ENCODE measurements at regions not wholly inside any gene's neighbourhood (a gene's known extent, or its start where the extent isn't known, plus 50 kb on each side); places are given as distances from the start of the nearest gene placed in this dataset.
"Not testable (repeated sequence)": the region's sequence is repeated elsewhere in the genome, so short reads cannot be mapped to it uniquely, and the experiment has no call there.

DNA sequence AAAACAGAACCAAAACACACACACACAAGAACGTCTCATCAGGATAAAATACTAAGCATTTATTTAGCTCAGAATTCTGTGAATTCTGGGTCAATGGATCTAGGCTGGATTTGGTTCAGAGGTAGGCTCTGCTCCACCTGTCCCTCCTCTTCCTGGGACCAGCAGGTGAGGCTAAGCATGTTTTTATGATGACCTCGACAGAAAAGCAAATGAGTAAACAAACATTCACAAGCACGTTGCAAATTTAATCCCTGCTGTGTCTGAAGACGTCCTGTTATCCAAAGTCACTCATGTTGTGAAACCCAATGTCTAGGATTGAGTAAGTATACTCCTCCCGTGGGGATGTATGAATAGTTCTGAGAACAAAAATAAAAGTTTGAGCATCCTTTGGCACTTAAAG is 371.4 kb upstream of the TECRL start:
- Mint-ChIP-seq H3K27ac (no peak overlapping the region), H3K9me3 (no peaks in the 10 kb centered on the region), H3K4me3 (no peak overlapping the region), H3K27me3 (no peaks in the 10 kb centered on the region), H3K4me1 (no peaks in the 10 kb centered on the region), H3K36me3 (no peaks in the 10 kb centered on the region)

- H3K36me3 Mint-ChIP-seq, result no peaks in the 10 kb centered on the region
- H3K4me1 Mint-ChIP-seq, result no peaks in the 10 kb centered on the region
- H3K27me3 Mint-ChIP-seq, result no peaks in the 10 kb centered on the region
- no peak overlapping the region for H3K27ac Mint-ChIP-seq
- no peak overlapping the region for H3K4me3 Mint-ChIP-seq
- no peaks in the 10 kb centered on the region for H3K9me3 Mint-ChIP-seq
These were observed 368.0 kb upstream of the TECRL start for GRCh38 chr4:64777286-64777685.

- no peak overlapping the region for H3K4me3 Mint-ChIP-seq
- H3K27me3 Mint-ChIP-seq, result no peaks in the 10 kb centered on the region
- no peaks in the 10 kb centered on the region for H3K36me3 Mint-ChIP-seq
- no peaks in the 10 kb centered on the region for H3K4me1 Mint-ChIP-seq
- no peak overlapping the region for H3K27ac Mint-ChIP-seq
- no peaks in the 10 kb centered on the region for H3K9me3 Mint-ChIP-seq
These were observed 367.6 kb upstream of the TECRL start for GRCh38 chr4:64776820-64777219.

- no peaks in the 10 kb centered on the region for H3K9me3 Mint-ChIP-seq
- no peaks in the 10 kb centered on the region for H3K36me3 Mint-ChIP-seq
- H3K27ac Mint-ChIP-seq, result no peak overlapping the region
- no peak overlapping the region for H3K4me3 Mint-ChIP-seq
- H3K27me3 Mint-ChIP-seq, result no peaks in the 10 kb centered on the region
- H3K4me1 Mint-ChIP-seq, result no peaks in the 10 kb centered on the region
These were observed 365.4 kb upstream of the TECRL start for GRCh38 chr4:64774626-64775025.

- Mint-ChIP-seq H3K27me3 (no peaks in the 10 kb centered on the region), H3K4me3 (no peak overlapping the region), H3K4me1 (no peaks in the 10 kb centered on the region), H3K36me3 (no peaks in the 10 kb centered on the region), H3K9me3 (peaks cover 0 to 4% (median 0%) of the 10 kb centered on the region in 3 donors), H3K27ac (no peak overlapping the region)
These were observed 361.9 kb upstream of the TECRL start for GRCh38 chr4:64771149-64771548.

GRCh38 chr4:64767547-64767946 is 358.3 kb upstream of the TECRL start:
- no peaks in the 10 kb centered on the region for H3K4me1 Mint-ChIP-seq
- H3K27ac Mint-ChIP-seq, result no peak overlapping the region
- H3K4me3 Mint-ChIP-seq, result no peak overlapping the region
- H3K9me3 Mint-ChIP-seq, result peaks cover 0 to 4% (median 2%) of the 10 kb centered on the region in 3 donors
- H3K27me3 Mint-ChIP-seq, result no peaks in the 10 kb centered on the region
- no peaks in the 10 kb centered on the region for H3K36me3 Mint-ChIP-seq

DNA sequence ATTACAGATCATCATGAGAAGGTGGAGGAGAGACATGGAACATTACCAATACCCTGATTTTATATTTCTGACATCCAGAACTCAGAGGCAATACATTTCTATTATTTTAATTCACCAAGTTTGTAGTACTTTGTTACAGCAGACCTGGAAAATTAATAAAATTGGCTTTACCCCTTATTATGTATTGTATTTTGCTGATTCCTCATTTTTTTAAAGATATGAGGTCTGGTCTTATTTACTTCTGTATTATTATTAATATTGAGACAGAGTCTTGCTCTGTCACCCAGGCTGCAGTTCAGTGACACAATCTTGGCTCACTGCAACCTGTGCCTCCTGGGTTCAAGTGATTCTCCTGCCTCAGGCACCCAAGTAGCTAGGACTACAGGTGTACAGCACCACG is 357.3 kb upstream of the TECRL start:
- H3K9me3 Mint-ChIP-seq, result peaks cover 0 to 4% (median 2%) of the 10 kb centered on the region in 3 donors
- no peak overlapping the region for H3K4me3 Mint-ChIP-seq
- no peaks in the 10 kb centered on the region for H3K4me1 Mint-ChIP-seq
- no peak overlapping the region for H3K27ac Mint-ChIP-seq
- H3K36me3 Mint-ChIP-seq, result no peaks in the 10 kb centered on the region
- H3K27me3 Mint-ChIP-seq, result no peaks in the 10 kb centered on the region

GRCh38 chr4:64756016-64756415 is 346.8 kb upstream of the TECRL start:
- no peaks in the 10 kb centered on the region for H3K36me3 Mint-ChIP-seq
- peaks cover 4 to 35% (median 13%) of the 10 kb centered on the region in 3 donors for H3K9me3 Mint-ChIP-seq
- H3K27ac Mint-ChIP-seq, result no peak overlapping the region
- no peak overlapping the region for H3K4me3 Mint-ChIP-seq
- H3K4me1 Mint-ChIP-seq, result no peaks in the 10 kb centered on the region
- H3K27me3 Mint-ChIP-seq, result no peaks in the 10 kb centered on the region

- H3K9me3 Mint-ChIP-seq, result peaks cover 2 to 22% (median 2%) of the 10 kb centered on the region in 3 donors
- no peaks in the 10 kb centered on the region for H3K4me1 Mint-ChIP-seq
These were observed 338.9 kb upstream of the TECRL start for GRCh38 chr4:64747919-64748715.

GRCh38 chr4:64738240-64738639 is 329.0 kb upstream of the TECRL start:
- Mint-ChIP-seq H3K27me3 (no peaks in the 10 kb centered on the region), H3K36me3 (no peaks in the 10 kb centered on the region), H3K4me1 (no peaks in the 10 kb centered on the region), H3K27ac (no peak overlapping the region), H3K9me3 (peaks cover 0 to 3% (median 0%) of the 10 kb centered on the region in 3 donors), H3K4me3 (no peak overlapping the region)

More at GRCh38 chr4:64747919-64748715, 338.9 kb upstream of the TECRL start:
- Mint-ChIP-seq H3K27me3 (no peaks in the 10 kb centered on the region), H3K27ac (peak overlapping the region in 2 of 3 donors; percentile 18 to 29), H3K36me3 (no peaks in the 10 kb centered on the region), H3K4me3 (no peak overlapping the region)

- H3K27me3 Mint-ChIP-seq, H3K27ac Mint-ChIP-seq, H3K4me1 Mint-ChIP-seq, H3K36me3 Mint-ChIP-seq, H3K4me3 Mint-ChIP-seq, H3K9me3 Mint-ChIP-seq: not testable (repeated sequence)
These were observed 328.5 kb upstream of the TECRL start for GRCh38 chr4:64737854-64738138.

DNA sequence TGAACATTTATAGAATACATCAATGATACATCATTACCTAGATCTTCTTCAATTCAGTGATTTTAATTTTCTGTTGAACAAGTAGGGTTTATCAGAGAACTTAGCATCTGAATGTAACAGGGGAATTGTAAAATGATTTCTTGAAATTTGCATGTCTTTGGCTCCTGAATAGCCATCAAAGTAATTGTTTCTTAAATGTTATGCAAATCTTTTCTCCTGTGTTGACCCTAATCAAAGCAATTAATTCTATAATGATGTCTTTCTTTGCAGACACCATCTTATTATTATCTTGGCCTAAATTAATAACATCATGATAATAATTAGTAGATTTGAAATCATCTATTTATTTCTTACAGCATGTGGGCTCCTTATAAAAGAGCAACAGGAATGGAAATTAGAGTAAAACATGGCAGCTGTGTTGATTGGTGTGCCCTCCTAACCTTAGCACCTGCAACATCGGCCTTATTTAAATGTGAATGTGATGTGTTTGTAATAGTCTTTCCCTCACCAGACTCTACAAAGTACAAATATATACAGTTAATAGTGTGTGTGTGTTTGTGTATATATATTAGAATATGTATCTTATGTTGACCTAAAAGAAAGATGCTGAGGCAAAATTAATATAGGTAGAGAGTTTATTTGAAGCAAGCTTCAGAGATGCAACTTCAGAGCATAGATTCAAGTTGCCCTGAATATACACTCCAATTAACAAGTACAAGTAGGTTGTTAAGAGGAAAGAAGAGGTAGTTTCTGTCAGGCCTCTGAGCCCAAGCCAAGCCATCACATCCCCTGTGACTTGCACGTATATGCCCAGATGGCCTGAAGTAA is 328.0 kb upstream of the TECRL start:
- H3K4me3 Mint-ChIP-seq, result no peak overlapping the region
- H3K36me3 Mint-ChIP-seq, result no peaks in the 10 kb centered on the region
- peaks cover 2 to 4% (median 3%) of the 10 kb centered on the region in 3 donors for H3K9me3 Mint-ChIP-seq
- H3K27ac Mint-ChIP-seq, result no peak overlapping the region
- H3K4me1 Mint-ChIP-seq, result no peaks in the 10 kb centered on the region
- no peaks in the 10 kb centered on the region for H3K27me3 Mint-ChIP-seq

- Mint-ChIP-seq H3K4me3 (no peak overlapping the region), H3K27ac (no peak overlapping the region), H3K9me3 (peaks cover 2 to 11% (median 5%) of the 10 kb centered on the region in 3 donors), H3K27me3 (no peaks in the 10 kb centered on the region), H3K36me3 (no peaks in the 10 kb centered on the region), H3K4me1 (no peaks in the 10 kb centered on the region)
These were observed 320.3 kb upstream of the TECRL start for GRCh38 chr4:64729561-64729960.

DNA sequence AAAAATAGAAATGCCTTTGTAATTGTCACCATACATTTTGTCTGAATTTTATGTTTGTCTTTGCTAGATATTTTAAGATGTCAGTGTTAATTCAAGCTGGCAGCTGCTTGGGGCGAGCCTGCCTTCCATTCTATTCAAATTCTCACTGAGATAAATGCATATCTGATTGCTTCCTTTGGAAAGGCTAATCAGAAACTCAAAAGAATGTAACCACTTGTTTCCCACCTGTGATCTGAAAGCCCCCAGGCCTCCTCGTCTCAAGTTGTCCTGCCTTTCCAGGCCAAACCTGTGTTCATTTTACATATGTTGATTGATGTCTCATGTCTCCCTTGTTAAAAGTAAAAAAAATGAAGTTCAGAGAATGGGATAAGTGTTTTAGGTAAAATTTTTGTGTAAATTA is 318.7 kb upstream of the TECRL start:
- no peaks in the 10 kb centered on the region for H3K4me1 Mint-ChIP-seq
- peaks cover 2 to 11% (median 4%) of the 10 kb centered on the region in 3 donors for H3K9me3 Mint-ChIP-seq
- no peaks in the 10 kb centered on the region for H3K36me3 Mint-ChIP-seq
- no peak overlapping the region for H3K4me3 Mint-ChIP-seq
- no peak overlapping the region for H3K27ac Mint-ChIP-seq
- H3K27me3 Mint-ChIP-seq, result no peaks in the 10 kb centered on the region

DNA sequence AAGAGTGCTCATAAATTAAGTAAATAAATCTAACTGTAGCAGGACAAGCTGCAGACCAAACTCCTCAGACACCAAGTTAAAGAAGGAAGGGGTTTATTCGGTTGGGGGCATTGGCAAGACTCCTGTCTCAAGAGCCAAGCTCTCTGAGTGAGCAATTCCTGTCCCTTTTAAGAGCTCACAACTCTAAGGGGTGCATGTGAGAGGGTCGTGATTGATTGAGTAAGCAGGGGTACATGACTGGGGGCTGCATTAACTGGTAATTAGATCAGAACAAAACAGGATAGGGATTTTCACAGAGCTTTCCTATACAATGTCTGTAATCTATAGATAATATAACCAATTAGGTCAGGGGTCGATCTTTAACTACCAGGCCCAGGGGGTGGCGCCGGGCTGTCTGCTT is 318.1 kb upstream of the TECRL start:
- peaks cover 0 to 11% (median 2%) of the 10 kb centered on the region in 3 donors for H3K9me3 Mint-ChIP-seq
- not testable (repeated sequence) for H3K36me3 Mint-ChIP-seq, H3K4me3 Mint-ChIP-seq, H3K27me3 Mint-ChIP-seq, H3K4me1 Mint-ChIP-seq, H3K27ac Mint-ChIP-seq

GRCh38 chr4:64724689-64725088 is 315.4 kb upstream of the TECRL start:
- H3K4me3 Mint-ChIP-seq, result no peak overlapping the region
- no peak overlapping the region for H3K27ac Mint-ChIP-seq
- H3K9me3 Mint-ChIP-seq, result peaks cover 2 to 9% (median 4%) of the 10 kb centered on the region in 3 donors
- H3K27me3 Mint-ChIP-seq, result no peaks in the 10 kb centered on the region
- no peaks in the 10 kb centered on the region for H3K36me3 Mint-ChIP-seq
- no peaks in the 10 kb centered on the region for H3K4me1 Mint-ChIP-seq

All from IgD-negative memory B cell (primary cell).